ENCODE measurements at regions not wholly inside any gene's neighbourhood (a gene's known extent, or its start where the extent isn't known, plus 50 kb on each side); places are given as distances from the start of the nearest gene placed in this dataset.

GRCh38 chr15:47184003-47184907, 533.0 kb upstream of the SEMA6D start:
- DNase-seq = peak; percentile 73

- peak; percentile 49 for DNase-seq
These were observed 532.1 kb upstream of the SEMA6D start for GRCh38 chr15:47184908-47185801.

- no peak for DNase-seq
These were observed 531.2 kb upstream of the SEMA6D start for GRCh38 chr15:47186075-47186474.

- no peak for DNase-seq
These were observed 528.4 kb upstream of the SEMA6D start for GRCh38 chr15:47188758-47189507.

- DNase-seq = no peak
These were observed 522.6 kb upstream of the SEMA6D start for GRCh38 chr15:47194718-47195117.

GRCh38 chr15:47196048-47196447, 521.3 kb upstream of the SEMA6D start:
- peak; percentile 90 for DNase-seq

GRCh38 chr15:47203993-47204392, 513.3 kb upstream of the SEMA6D start:
- DNase-seq = no peak

- no peak for DNase-seq
These were observed 510.8 kb upstream of the SEMA6D start for GRCh38 chr15:47206358-47206978.

- DNase-seq = no peak
These were observed 507.7 kb upstream of the SEMA6D start for GRCh38 chr15:47209591-47209990.

GRCh38 chr15:47212222-47213010, 504.9 kb upstream of the SEMA6D start:
- no peak for DNase-seq

GRCh38 chr15:47213883-47214282, 503.4 kb upstream of the SEMA6D start:
- DNase-seq = no peak

- no peak for DNase-seq
These were observed 499.0 kb upstream of the SEMA6D start for GRCh38 chr15:47218295-47218694.

- no peak for DNase-seq
These were observed 472.9 kb upstream of the SEMA6D start for GRCh38 chr15:47244361-47244760.

GRCh38 chr15:47246317-47246716, 471.0 kb upstream of the SEMA6D start:
- no peak for DNase-seq

GRCh38 chr15:47258521-47258920, 458.8 kb upstream of the SEMA6D start:
- DNase-seq = no peak

- no peak for DNase-seq
These were observed 451.6 kb upstream of the SEMA6D start for GRCh38 chr15:47265686-47266085.

- DNase-seq = no peak
These were observed 450.7 kb upstream of the SEMA6D start for GRCh38 chr15:47266566-47266965.

- no peak for DNase-seq
These were observed 443.4 kb upstream of the SEMA6D start for GRCh38 chr15:47273864-47274263.

- no peak for DNase-seq
These were observed 434.1 kb upstream of the SEMA6D start for GRCh38 chr15:47283246-47283645.

- no peak for DNase-seq
These were observed 428.5 kb upstream of the SEMA6D start for GRCh38 chr15:47288794-47289193.

GRCh38 chr15:47289656-47290055, 427.6 kb upstream of the SEMA6D start:
- DNase-seq = no peak

- DNase-seq = no peak
These were observed 425.5 kb upstream of the SEMA6D start for GRCh38 chr15:47291767-47292166.

Data from right forelimb (tissue), 1 donor.